ENCODE measurements at regions not wholly inside any gene's neighbourhood (a gene's known extent, or its start where the extent isn't known, plus 50 kb on each side); places are given as distances from the start of the nearest gene placed in this dataset.

GRCh38 chr2:9710311-9710710 is 79.5 kb upstream of the YWHAQ start:
- TF ChIP-seq ZNF274 (IDR thresholded peaks at IDR 0.05; ENCODE audit: low read depth, low read length), result no peak
- TF ChIP-seq POLR2A (IDR thresholded peaks at IDR 0.05; ENCODE audit: borderline replicate concordance, extremely low read depth, insufficient read depth, insufficient read length), result no peak
- TF ChIP-seq EZH2 (IDR thresholded peaks at IDR 0.05), result no peak
- no peak for TF ChIP-seq FOSL1 (IDR thresholded peaks at IDR 0.05; ENCODE audit: low read depth)
- no peak for TF ChIP-seq RAD21 (IDR thresholded peaks at IDR 0.05; ENCODE audit: low read depth)
- TF ChIP-seq CTCF (IDR thresholded peaks at IDR 0.05 in 2 of 3, conservative IDR thresholded peaks at IDR 0.05 in 1 of 3; ENCODE audit: borderline replicate concordance in 1 of 3, insufficient read depth in 1 of 3, low read depth in 2 of 3, low read length in 2 of 3), result no peak
- no peak for TF ChIP-seq POLR2AphosphoS5 (IDR thresholded peaks at IDR 0.05; ENCODE audit: low read depth, low read length)
- no peak for TF ChIP-seq ZFX (IDR thresholded peaks at IDR 0.05)
- no peak for TF ChIP-seq MAX (IDR thresholded peaks at IDR 0.05)
- no peak for TF ChIP-seq TCF7L2 (IDR thresholded peaks at IDR 0.05; ENCODE audit: borderline replicate concordance, extremely low read depth, insufficient read depth, insufficient read length)
- TF ChIP-seq, protein P1, sequence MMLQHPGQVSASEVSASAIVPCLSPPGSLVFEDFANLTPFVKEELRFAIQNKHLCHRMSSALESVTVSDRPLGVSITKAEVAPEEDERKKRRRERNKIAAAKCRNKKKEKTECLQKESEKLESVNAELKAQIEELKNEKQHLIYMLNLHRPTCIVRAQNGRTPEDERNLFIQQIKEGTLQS (IDR thresholded peaks at IDR 0.05), result no peak

All from HCT116 (cell line).